ENCODE measurements at regions not wholly inside any gene's neighbourhood (a gene's known extent, or its start where the extent isn't known, plus 50 kb on each side); places are given as distances from the start of the nearest gene placed in this dataset.

GRCh38 chr4:15376145-15376544 is 51.7 kb upstream of the C1QTNF7 start:
- Histone ChIP-seq H4K20me1 (ENCODE audit: control insufficient read depth, insufficient read depth) (no peaks in the 10 kb centered on the region), H3K4me2 (ENCODE audit: control insufficient read depth, insufficient read depth) (no peak overlapping the region), H3K36me3 (ENCODE audit: control insufficient read depth in 2 of 2, insufficient read depth in 2 of 2, low read length in 1 of 2) (no peaks in the 10 kb centered on the region), H3K27me3 (replicated peaks in 1 of 2; ENCODE audit: control insufficient read depth in 2 of 2, insufficient read depth in 2 of 2, low read length in 1 of 2) (no peaks in the 10 kb centered on the region), H3K9ac (ENCODE audit: control insufficient read depth, insufficient read depth, low read length) (no peak overlapping the region), H3K79me2 (ENCODE audit: control insufficient read depth, insufficient read depth, low read length) (no peaks in the 10 kb centered on the region), H3K4me3 (no peak overlapping the region), H2AFZ (ENCODE audit: control insufficient read depth, low read depth, low read length) (no peak overlapping the region), H3K9me3 (replicated peaks; ENCODE audit: control insufficient read depth, insufficient read depth, low read length) (no peaks in the 10 kb centered on the region), H3K4me1 (ENCODE audit: control insufficient read depth, insufficient read depth, low read length) (no peaks in the 10 kb centered on the region), H3K27ac (ENCODE audit: control insufficient read depth, insufficient read depth) (no peak overlapping the region)
- TF ChIP-seq PAX8 (IDR thresholded peaks at IDR 0.05), result no peak
- TF ChIP-seq ZBTB11 (CRISPR knock-in tag; IDR thresholded peaks at IDR 0.05), result no peak
- no peak for TF ChIP-seq TAF1 (IDR thresholded peaks at IDR 0.05; ENCODE audit: borderline replicate concordance, low read depth, low read length)
- no peak for TF ChIP-seq TCF3 (IDR thresholded peaks at IDR 0.05; ENCODE audit: borderline replicate concordance, insufficient read depth, low read depth, low read length)
- TF ChIP-seq CREB1 (IDR thresholded peaks at IDR 0.05; ENCODE audit: low read depth), result no peak
- TF ChIP-seq TCF12 (IDR thresholded peaks at IDR 0.05; ENCODE audit: low read depth, low read length), result no peak
- TF ChIP-seq HSF1 (IDR thresholded peaks at IDR 0.05; ENCODE audit: low read depth, low read length), result no peak
- no peak for TF ChIP-seq GATAD2B (conservative IDR thresholded peaks at IDR 0.05; ENCODE audit: low read depth)
- TF ChIP-seq BHLHE40 (IDR thresholded peaks at IDR 0.05; ENCODE audit: borderline replicate concordance in 1 of 2, low read depth in 2 of 2, low read length in 1 of 2), result no peak
- TF ChIP-seq KDM1A (IDR thresholded peaks at IDR 0.05; ENCODE audit: borderline replicate concordance), result no peak
- no peak for TF ChIP-seq CHD1 (IDR thresholded peaks at IDR 0.05; ENCODE audit: low read depth, low read length)
- ChIA-PET POLR2A (no interaction called here), SMC1A (ENCODE audit: uncharacterized antibody, unreplicated experiment) (no interaction called here), RAD21 (ENCODE audit: unreplicated experiment) (no interaction called here), CTCF (no interaction called here)
- intact Hi-C loops (cut with micrococcal nuclease; ENCODE audit: unreplicated experiment), result no loop called here
- DNase-seq (ENCODE audit: low read depth, low spot score) (no peak), FAIRE-seq (no peak), ATAC-seq (no peak)
- WGBS (ENCODE audit: insufficient coverage, insufficient replicate concordance, low lambda C conversion rate, missing lambda C conversion rate), result 1% methylated on average over 5 of the region's 5 CpGs
- in situ Hi-C loops (cut with MboI), result no loop called here
- BruUV-seq (replicated peaks), result no TSS peak
